ENCODE measurements at regions not wholly inside any gene's neighbourhood (a gene's known extent, or its start where the extent isn't known, plus 50 kb on each side); places are given as distances from the start of the nearest gene placed in this dataset.

DNA sequence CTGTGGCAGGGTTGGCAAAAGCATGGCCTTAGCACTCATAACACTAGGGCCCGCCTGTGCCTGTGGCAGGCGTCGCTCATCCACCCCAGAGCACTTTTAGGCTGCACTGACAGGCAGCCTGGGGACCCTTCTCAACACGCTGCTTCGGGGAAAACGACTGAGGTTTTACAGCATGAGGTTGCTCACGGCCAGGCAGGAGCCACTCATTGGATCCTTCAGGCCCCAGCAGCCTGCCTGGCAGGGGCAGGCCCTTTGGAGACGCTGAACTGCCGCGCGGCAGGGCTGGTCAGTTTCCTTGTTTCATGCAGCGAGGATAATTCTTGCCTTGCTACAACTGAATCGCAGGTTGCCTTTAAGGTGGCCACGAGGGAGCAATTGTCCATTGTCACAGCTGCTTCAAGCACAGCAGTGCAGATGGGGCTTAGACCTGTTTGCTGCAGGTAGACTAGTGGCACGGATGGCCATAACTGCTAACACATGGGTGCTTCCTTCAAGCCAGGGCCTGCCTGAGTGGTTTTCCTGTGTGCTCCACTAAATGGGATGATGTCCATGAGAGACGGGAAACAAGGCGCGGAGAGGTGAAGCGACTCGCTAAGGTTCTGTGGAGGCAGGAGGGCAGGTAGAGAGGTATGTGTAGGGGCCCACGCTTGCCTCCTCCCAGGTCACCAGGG, 49.9 kb upstream of the HS6ST1 start:
- no peak overlapping the region for H3K4me3 ChIP-seq (ENCODE audit: low read depth, low read length)
- H3K4me1 ChIP-seq (ENCODE audit: control insufficient read depth, insufficient read depth, low read length), result peaks cover 2% of the 10 kb centered on the region
- H3K27me3 ChIP-seq (ENCODE audit: control insufficient read depth, insufficient read depth, low read length), result no peaks in the 10 kb centered on the region
- no peak overlapping the region for H3K9ac ChIP-seq (ENCODE audit: low read depth, low read length)
- no peaks in the 10 kb centered on the region for H3K9me3 ChIP-seq (ENCODE audit: control insufficient read depth, insufficient read depth, low read length)
- no peaks in the 10 kb centered on the region for H3K36me3 ChIP-seq (ENCODE audit: control insufficient read depth, insufficient read depth, low read length)

DNA sequence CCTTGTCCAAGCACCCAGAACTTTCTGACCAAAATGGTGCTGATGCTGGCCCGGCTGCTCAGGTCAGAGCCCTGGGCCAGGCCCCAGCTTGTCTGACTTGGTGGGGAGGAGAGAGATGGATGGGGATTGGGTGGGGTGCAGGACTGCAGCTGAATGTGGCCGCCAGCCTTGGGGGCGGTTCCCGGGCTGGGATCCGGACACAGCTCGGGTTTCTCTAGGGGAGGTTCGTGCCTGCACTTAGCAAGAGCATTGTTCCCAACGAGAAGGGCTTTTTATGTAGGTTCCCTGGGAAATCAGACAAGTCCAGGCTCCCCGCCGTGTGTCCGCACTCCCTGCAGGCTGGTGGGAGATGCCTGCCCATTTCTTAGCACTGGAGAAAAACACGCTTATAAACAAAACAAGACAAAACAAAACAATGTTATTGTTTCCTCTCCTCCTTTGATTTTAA, 50.5 kb upstream of the HS6ST1 start:
- Histone ChIP-seq H3K27me3 (ENCODE audit: control insufficient read depth, insufficient read depth, low read length) (no peaks in the 10 kb centered on the region), H3K36me3 (ENCODE audit: control insufficient read depth, insufficient read depth, low read length) (no peaks in the 10 kb centered on the region), H3K9ac (ENCODE audit: low read depth, low read length) (no peak overlapping the region), H3K4me3 (ENCODE audit: low read depth, low read length) (no peak overlapping the region), H3K9me3 (ENCODE audit: control insufficient read depth, insufficient read depth, low read length) (no peaks in the 10 kb centered on the region), H3K4me1 (ENCODE audit: control insufficient read depth, insufficient read depth, low read length) (peaks cover 2% of the 10 kb centered on the region)

- Histone ChIP-seq H3K36me3 (ENCODE audit: control insufficient read depth, insufficient read depth, low read length) (no peaks in the 10 kb centered on the region), H3K4me3 (ENCODE audit: low read depth, low read length) (no peak overlapping the region), H3K9ac (ENCODE audit: low read depth, low read length) (no peak overlapping the region), H3K9me3 (ENCODE audit: control insufficient read depth, insufficient read depth, low read length) (no peaks in the 10 kb centered on the region), H3K4me1 (ENCODE audit: control insufficient read depth, insufficient read depth, low read length) (peaks cover 2% of the 10 kb centered on the region), H3K27me3 (ENCODE audit: control insufficient read depth, insufficient read depth, low read length) (no peaks in the 10 kb centered on the region)
These were observed 51.2 kb upstream of the HS6ST1 start for GRCh38 chr2:128369602-128370467.

GRCh38 chr2:128370468-128371247, 52.0 kb upstream of the HS6ST1 start:
- H3K4me1 ChIP-seq (ENCODE audit: control insufficient read depth, insufficient read depth, low read length), result peaks cover 2% of the 10 kb centered on the region
- no peak overlapping the region for H3K9ac ChIP-seq (ENCODE audit: low read depth, low read length)
- no peak overlapping the region for H3K4me3 ChIP-seq (ENCODE audit: low read depth, low read length)
- no peaks in the 10 kb centered on the region for H3K27me3 ChIP-seq (ENCODE audit: control insufficient read depth, insufficient read depth, low read length)
- H3K9me3 ChIP-seq (ENCODE audit: control insufficient read depth, insufficient read depth, low read length), result no peaks in the 10 kb centered on the region
- H3K36me3 ChIP-seq (ENCODE audit: control insufficient read depth, insufficient read depth, low read length), result no peaks in the 10 kb centered on the region

DNA sequence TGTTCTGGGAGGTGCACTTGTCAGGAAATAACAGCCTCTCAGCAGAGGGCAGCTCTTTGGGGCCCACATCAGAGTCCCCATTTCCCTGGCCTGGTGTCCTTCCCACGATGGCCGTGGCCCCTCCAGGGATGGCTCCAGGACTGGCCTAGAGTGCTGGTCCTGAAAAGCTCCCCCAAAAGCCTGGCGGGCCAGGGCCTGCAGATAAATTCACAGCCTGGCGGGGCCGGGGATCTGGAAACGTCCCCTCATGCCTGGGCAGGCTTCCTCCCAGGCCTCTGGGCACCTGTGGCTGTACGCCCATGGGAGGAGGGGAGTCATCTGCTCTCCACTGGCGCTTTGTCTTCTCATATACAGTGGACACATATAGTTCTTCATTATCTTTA, 52.6 kb upstream of the HS6ST1 start:
- no peaks in the 10 kb centered on the region for H3K36me3 ChIP-seq (ENCODE audit: control insufficient read depth, insufficient read depth, low read length)
- H3K9me3 ChIP-seq (ENCODE audit: control insufficient read depth, insufficient read depth, low read length), result no peaks in the 10 kb centered on the region
- no peaks in the 10 kb centered on the region for H3K27me3 ChIP-seq (ENCODE audit: control insufficient read depth, insufficient read depth, low read length)

GRCh38 chr2:128371648-128372345, 53.1 kb upstream of the HS6ST1 start:
- Histone ChIP-seq H3K27me3 (ENCODE audit: control insufficient read depth, insufficient read depth, low read length) (no peaks in the 10 kb centered on the region), H3K9me3 (ENCODE audit: control insufficient read depth, insufficient read depth, low read length) (no peaks in the 10 kb centered on the region), H3K9ac (ENCODE audit: low read depth, low read length) (no peak overlapping the region), H3K4me3 (ENCODE audit: low read depth, low read length) (no peak overlapping the region), H3K4me1 (ENCODE audit: control insufficient read depth, insufficient read depth, low read length) (peaks cover 2% of the 10 kb centered on the region), H3K36me3 (ENCODE audit: control insufficient read depth, insufficient read depth, low read length) (no peaks in the 10 kb centered on the region)

More for the DNA sequence above, 52.6 kb upstream of the HS6ST1 start:
- no peak overlapping the region for H3K4me3 ChIP-seq (ENCODE audit: low read depth, low read length)
- no peak overlapping the region for H3K9ac ChIP-seq (ENCODE audit: low read depth, low read length)
- peaks cover 2% of the 10 kb centered on the region for H3K4me1 ChIP-seq (ENCODE audit: control insufficient read depth, insufficient read depth, low read length)

DNA sequence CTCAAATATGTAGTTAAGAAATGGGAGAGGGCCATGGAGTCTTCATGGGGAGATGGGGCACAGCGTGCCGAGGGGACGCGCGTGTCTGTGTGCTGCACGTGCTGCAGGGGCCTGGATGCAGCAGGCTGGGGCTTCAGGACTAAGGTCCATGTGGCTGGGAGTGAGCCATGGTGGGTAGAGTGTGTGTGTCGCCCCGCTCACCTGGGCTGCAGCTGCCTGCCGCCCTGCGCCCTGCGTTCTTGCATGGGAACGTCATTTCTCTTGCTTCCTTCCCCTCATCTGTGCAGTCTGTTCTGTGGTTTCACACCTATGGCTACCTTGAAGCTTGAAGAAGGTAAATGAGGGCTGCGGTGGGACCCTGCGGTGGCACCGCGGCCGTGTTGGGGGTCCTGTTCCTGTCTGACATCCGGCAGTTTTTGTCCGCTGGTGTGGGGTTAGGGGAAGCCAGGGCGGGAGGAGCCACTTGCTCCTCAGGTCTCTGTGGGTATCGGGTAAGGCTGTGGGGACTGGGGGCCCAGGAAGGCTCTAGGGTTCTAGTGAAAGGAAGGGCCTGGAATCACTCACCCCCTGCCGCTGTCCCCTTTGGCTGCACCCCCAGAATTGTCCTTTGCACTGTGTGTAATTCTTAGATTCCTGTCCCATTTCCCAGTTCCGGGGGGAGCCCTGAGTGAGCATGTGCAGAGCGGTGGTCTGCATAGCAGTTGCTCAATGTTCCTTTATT, 54.1 kb upstream of the HS6ST1 start:
- H3K9ac ChIP-seq (ENCODE audit: low read depth, low read length), result no peak overlapping the region
- H3K4me1 ChIP-seq (ENCODE audit: control insufficient read depth, insufficient read depth, low read length), result peaks cover 2% of the 10 kb centered on the region
- H3K27me3 ChIP-seq (ENCODE audit: control insufficient read depth, insufficient read depth, low read length), result no peaks in the 10 kb centered on the region
- H3K36me3 ChIP-seq (ENCODE audit: control insufficient read depth, insufficient read depth, low read length), result peaks cover 3% of the 10 kb centered on the region
- no peaks in the 10 kb centered on the region for H3K9me3 ChIP-seq (ENCODE audit: control insufficient read depth, insufficient read depth, low read length)
- no peak overlapping the region for H3K4me3 ChIP-seq (ENCODE audit: low read depth, low read length)

- H3K9me3 ChIP-seq (ENCODE audit: control insufficient read depth, insufficient read depth, low read length), result no peaks in the 10 kb centered on the region
- peaks cover 2% of the 10 kb centered on the region for H3K4me1 ChIP-seq (ENCODE audit: control insufficient read depth, insufficient read depth, low read length)
- H3K9ac ChIP-seq (ENCODE audit: low read depth, low read length), result no peak overlapping the region
- H3K36me3 ChIP-seq (ENCODE audit: control insufficient read depth, insufficient read depth, low read length), result peaks cover 3% of the 10 kb centered on the region
- no peaks in the 10 kb centered on the region for H3K27me3 ChIP-seq (ENCODE audit: control insufficient read depth, insufficient read depth, low read length)
- H3K4me3 ChIP-seq (ENCODE audit: low read depth, low read length), result no peak overlapping the region
These were observed 54.9 kb upstream of the HS6ST1 start for GRCh38 chr2:128373451-128374000.

GRCh38 chr2:128374001-128374710, 55.5 kb upstream of the HS6ST1 start:
- H3K9ac ChIP-seq (ENCODE audit: low read depth, low read length), result no peak overlapping the region
- no peaks in the 10 kb centered on the region for H3K9me3 ChIP-seq (ENCODE audit: control insufficient read depth, insufficient read depth, low read length)
- no peaks in the 10 kb centered on the region for H3K27me3 ChIP-seq (ENCODE audit: control insufficient read depth, insufficient read depth, low read length)
- peaks cover 2% of the 10 kb centered on the region for H3K4me1 ChIP-seq (ENCODE audit: control insufficient read depth, insufficient read depth, low read length)
- no peak overlapping the region for H3K4me3 ChIP-seq (ENCODE audit: low read depth, low read length)
- peaks cover 3% of the 10 kb centered on the region for H3K36me3 ChIP-seq (ENCODE audit: control insufficient read depth, insufficient read depth, low read length)

DNA sequence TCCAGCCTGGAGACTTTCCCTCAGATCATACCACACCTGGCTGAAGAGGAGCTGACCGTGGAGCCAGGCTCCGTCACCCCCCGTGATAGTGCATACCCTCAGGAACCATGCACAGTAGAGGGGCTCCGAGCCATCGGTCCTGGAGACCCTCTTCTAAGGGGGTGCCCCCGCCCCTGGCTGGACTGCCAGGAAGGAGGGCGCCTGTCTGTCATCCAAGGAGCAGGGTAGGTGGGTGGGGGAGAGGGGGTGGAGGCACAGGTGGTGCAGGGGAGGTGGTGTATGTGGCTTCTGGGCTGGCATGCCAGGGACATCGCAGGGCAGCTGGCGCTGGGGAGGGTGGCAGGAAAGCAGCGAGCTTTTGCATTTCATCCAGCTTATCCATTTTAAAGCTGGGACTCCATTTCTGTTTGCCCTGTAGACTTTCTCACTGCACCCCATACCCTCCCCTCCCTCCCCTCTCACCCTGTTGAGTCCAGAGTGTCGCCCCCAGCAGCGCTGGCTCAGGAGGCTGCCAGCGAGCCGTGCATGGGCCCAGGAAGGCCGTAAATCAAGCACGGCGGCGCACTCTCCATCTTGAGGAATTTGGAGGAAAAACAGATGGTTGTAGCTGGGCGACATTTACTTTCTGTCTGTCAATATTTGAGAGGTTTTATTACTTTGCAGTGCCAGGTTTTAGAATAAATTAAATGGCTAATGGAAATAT, 56.2 kb upstream of the HS6ST1 start:
- Histone ChIP-seq H3K4me1 (ENCODE audit: control insufficient read depth, insufficient read depth, low read length) (no peaks in the 10 kb centered on the region), H3K4me3 (ENCODE audit: low read depth, low read length) (no peak overlapping the region), H3K36me3 (ENCODE audit: control insufficient read depth, insufficient read depth, low read length) (peaks cover 3% of the 10 kb centered on the region)

More for the DNA sequence above, 56.2 kb upstream of the HS6ST1 start:
- Histone ChIP-seq H3K27me3 (ENCODE audit: control insufficient read depth, insufficient read depth, low read length) (no peaks in the 10 kb centered on the region), H3K9me3 (ENCODE audit: control insufficient read depth, insufficient read depth, low read length) (no peaks in the 10 kb centered on the region), H3K9ac (ENCODE audit: low read depth, low read length) (no peak overlapping the region)
